ENCODE measurements at regions not wholly inside any gene's neighbourhood (a gene's known extent, or its start where the extent isn't known, plus 50 kb on each side); places are given as distances from the start of the nearest gene placed in this dataset.

DNA sequence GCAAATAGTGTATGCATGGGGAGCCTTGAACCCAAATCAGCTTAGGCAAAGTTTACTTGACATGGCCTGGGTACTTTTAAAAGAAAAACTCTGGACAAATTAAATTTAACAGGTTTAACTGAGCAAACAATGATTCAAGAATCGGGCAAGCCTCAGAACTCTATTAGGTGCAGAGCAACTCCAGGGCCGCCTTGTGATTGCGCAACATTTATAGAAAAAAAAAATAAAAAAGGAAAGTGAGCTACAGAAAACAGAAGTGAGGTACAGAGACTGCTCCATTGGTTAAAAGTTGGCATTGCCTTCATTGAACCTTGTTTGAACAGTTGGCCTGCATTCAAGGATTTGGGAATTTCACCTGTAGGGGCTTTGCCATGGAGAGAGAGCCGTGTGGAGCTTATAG, 421.0 kb upstream of the TSHZ3 start:
- no peak for DNase-seq (ENCODE audit: low read depth in 4 of 4, low spot score in 1 of 4)

DNA sequence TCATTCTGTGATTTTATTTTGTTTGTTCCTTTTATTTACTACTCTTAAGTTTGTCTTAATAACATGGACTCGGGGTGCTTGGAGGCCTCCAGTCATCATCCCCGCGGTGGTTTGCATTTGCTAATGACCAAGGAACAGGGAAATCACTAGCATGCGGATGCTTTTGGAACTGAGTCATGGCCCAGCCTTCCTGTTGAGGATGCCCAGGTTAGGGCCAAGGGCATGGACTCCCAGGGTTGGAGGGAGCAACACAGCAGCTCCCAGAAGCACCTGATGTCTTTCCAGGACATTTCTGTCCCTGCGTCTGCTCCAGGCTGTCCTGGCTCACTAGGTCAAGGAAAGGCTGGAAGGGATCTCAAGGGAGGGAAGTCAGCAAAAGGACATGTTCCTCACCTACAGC, 423.7 kb upstream of the TSHZ3 start:
- no peak for DNase-seq (ENCODE audit: low read depth in 4 of 4, low spot score in 1 of 4)

DNA sequence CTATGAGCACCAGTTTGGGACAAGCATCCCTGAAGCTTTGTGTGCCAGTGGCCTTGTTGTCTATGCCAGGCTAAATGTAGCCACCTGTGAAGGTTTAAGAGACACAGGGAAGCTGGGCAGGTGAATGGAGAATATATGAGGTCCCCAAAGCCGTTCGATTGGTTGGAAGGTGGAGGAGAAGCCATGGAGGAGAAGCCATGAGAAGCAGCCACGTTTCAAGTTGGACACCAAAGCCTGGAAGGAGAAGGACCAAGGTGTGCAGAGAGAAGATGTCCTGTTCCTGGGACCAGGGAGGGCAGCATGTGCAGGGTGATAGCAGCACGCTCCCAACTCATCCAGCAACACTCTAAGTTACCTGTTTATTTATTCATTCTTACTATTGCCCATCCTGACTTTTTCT, 432.3 kb upstream of the TSHZ3 start:
- DNase-seq (ENCODE audit: low read depth in 4 of 4, low spot score in 1 of 4), result no peak

DNA sequence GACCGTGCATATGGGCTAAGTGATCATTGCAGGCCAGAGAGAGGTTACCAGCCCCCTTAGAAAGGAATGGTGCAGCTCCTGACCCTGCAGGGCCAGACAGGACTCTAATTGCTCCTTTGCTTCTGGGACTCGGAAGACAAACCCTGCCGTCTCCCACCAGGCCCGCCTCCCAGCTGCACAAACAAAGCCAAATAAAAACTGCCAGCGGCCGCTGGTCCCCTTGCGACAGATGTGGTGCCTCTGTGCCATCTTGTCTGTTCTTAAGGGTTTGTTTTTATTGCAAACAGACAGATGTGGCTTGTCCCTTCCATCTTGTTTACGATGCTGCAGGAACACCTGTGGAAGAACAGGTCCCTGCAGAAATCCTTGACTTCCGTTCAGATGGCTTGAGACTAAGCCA, 434.4 kb upstream of the TSHZ3 start:
- no peak for DNase-seq (ENCODE audit: low read depth in 4 of 4, low spot score in 1 of 4)

DNA sequence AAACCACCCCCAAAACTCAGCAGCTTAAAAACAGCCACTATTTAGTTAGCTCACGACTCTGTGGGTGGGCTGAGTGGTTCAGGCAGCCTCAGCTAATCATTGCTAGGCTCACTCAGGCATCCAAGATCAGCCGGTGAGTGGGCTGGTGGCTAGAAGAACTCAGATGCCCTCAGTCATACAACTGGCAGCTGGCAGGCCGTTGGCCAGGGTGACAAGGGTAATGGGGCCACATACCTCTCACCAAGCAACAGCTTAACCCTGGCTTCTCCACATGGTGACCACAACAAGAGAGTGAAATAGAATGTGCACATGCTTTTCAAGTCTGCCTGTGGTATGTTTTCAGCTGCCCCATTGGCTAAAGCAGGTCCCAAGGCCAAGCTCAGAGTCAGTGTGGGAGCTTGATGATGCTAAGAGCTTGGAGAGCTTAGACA, 435.4 kb upstream of the TSHZ3 start:
- DNase-seq (ENCODE audit: low read depth in 4 of 4, low spot score in 1 of 4), result no peak

DNA sequence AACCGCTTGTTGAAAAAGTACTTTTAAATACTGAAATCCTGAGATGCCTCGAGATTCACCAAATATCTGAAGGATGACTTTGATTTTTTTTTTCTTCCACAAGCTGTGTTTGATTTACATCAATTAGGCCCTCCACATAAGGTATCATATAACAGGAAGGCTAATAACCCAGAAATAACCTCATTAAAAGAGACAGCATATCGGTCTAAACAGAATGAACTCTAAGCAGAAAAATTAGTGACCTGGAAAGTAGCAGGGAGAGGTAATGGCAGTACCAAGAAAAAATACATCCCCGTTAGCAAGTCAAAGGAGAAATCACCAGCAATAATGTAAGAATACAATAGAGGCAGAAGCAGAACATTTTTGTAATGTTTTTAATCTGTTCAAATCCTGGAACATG, 452.4 kb upstream of the TSHZ3 start:
- no peak for DNase-seq (ENCODE audit: low read depth in 4 of 4, low spot score in 1 of 4)

DNA sequence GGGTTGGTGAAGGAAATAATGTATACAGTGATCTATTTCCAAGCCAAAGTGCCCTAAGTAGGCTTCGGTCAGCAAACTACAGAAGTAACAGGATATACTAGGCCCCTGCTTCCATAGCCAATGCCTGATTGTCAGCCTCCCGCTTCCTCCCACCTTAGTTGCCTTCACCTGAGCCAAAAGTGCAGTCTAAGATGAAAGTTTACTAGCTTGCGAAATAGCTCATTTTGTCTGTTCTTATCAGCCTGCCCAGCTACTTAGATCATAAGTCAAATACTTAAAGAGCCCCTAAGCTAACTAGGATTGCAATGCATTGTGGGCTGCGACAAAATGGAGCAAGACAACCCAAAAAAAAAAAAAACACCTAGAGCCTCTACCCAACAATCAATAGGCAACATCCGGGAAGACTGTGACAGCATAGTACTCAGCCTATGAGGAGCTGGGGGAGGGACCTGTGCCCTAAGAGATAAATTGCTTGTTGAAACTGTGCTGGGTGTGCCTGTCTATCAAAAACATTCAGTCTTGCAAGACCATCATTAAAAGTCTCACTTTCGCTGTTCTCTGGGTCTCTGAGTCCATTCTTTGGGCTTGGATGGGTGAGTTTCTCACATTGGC, 454.7 kb upstream of the TSHZ3 start:
- no peak for DNase-seq (ENCODE audit: low read depth in 4 of 4, low spot score in 1 of 4)

DNA sequence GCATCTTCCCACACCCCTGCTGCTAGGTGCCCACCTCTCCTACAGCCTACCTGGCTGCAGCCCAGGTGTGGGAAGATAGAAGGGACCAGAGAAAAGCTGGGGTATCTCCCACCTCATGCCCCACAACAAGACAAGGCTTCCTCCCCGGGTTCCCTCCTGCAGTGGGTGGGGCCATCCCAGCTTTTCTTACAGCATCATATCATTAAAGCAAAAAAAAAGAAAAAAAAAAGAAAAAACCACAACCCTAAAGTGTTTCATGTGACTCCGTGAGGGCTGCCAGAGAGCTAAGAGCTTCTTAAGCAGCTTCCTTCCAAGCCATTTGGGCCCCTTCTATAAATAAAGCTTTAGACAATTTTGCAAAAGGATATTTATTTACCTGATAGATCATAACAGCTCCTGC, 455.4 kb upstream of the TSHZ3 start:
- no peak for DNase-seq (ENCODE audit: low read depth in 4 of 4, low spot score in 1 of 4)

DNA sequence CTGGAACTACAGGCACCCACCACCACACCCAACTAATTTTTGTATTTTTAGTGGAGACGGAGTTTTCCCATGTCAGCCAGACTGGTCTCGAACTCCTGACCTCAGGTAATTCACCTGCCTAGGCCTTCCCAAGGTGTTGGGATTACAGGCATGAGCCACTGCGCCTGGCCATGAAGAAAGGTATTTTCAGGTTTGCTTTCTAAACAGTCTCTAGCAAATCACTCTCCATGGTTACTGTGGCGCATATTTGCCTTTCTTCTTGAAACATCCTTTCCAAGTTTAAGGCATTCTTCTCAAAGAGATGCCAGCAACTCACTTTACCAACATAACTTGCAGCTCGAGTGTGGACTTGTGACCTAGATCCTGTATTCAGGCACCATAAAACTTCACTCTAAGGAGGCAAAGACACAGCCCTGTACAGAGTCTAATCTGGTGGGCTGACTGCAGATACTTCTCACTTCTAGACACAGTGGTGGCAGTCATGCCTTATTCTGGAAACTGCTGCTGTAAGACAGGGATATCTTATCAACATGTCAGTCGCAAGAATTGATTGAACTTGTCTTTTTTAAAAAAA, 461.4 kb upstream of the TSHZ3 start:
- DNase-seq (ENCODE audit: low read depth in 4 of 4, low spot score in 1 of 4), result no peak

DNA sequence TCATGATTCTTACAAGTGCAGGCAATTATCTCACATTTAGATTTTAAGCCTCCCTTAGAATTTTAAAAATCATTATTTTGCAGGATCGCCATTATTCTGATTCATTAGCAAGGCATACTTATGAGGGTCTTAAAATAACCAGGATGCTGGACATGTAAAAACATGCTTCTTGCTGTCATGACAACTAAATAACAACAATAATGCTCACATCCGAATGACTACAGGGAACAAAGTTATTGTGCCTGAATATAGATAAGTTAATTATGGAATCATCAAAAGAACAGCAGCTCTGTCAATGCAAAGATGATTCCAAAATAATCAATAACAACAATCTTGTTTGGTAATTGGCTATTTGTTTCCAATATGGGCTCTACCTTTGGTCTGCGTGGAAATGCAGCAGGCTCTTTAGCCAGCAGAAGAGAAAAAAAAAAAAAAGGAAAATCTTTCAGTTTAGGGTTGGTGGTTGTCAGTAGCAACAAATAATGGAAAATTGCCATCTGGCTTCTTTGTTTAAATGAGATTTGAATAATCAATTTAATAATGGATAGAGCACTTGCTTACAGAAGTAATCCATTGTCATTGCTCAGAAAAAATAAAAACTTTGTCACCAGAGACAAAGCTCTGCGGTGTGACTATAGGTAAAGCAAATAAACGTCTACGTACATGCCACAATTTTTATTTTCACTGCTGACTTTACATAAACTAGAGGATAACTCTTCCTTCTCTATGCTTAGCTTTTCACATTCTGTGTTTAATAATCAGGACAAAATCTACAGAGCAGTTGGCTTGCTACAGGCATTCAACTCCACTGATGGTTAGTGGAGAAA, 468.9 kb upstream of the TSHZ3 start:
- DNase-seq (ENCODE audit: low read depth in 4 of 4, low spot score in 1 of 4), result no peak

DNA sequence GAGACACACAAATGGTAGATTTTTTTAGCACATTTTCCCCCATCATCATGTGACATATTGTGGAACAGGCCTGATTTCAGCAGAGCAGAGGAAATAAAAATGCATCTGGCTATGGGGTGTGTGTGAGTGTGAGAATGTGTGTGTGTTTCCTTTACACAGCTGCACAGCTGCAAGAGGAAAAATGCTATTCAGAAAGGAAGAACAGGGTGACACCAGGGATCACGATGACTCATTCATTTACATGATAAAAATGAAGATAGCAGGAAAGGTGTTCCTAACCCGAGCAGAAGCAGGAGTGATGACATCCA, 469.5 kb upstream of the TSHZ3 start:
- no peak for DNase-seq (ENCODE audit: low read depth in 4 of 4, low spot score in 1 of 4)

DNA sequence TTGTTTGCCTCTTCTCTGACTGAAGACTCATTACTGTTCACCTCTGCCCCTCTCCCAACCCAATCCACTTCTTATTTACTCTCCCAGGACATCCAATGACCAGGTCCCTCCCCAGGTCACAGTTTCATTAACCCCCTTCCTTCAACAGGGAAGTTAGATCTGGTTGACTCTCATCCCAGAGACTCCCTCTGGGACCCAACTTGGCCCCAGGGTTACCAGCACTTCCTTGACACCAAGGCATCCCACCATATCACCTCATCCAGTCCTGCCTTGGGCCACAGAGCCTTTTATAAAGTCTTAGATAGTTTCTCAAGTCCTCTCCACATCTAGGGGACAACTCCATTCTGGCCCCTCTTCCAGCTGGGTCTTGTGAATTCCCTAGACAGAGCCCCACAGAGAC, 470.6 kb upstream of the TSHZ3 start:
- DNase-seq (ENCODE audit: low read depth in 4 of 4, low spot score in 1 of 4), result no peak

DNA sequence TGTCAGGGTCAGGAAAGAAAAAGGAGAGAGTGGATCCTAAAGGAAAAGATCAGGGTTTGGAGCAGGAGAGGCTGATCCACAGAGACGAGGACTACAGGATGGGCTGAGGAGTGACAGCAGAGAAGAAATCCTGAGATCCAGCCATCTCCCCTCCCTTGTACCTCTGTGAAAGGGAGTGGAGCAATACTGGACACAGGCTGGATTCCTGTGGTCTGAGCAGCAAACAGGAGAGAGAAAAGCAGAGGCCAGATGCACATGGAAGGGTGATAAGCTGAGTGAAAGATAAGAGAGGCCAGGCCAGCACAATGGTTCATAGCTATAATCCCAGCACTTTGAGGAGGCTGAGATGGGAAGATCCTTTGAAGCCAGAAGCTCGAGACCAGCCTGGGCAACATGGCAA, 472.1 kb upstream of the TSHZ3 start:
- DNase-seq (ENCODE audit: low read depth in 4 of 4, low spot score in 1 of 4), result no peak

DNA sequence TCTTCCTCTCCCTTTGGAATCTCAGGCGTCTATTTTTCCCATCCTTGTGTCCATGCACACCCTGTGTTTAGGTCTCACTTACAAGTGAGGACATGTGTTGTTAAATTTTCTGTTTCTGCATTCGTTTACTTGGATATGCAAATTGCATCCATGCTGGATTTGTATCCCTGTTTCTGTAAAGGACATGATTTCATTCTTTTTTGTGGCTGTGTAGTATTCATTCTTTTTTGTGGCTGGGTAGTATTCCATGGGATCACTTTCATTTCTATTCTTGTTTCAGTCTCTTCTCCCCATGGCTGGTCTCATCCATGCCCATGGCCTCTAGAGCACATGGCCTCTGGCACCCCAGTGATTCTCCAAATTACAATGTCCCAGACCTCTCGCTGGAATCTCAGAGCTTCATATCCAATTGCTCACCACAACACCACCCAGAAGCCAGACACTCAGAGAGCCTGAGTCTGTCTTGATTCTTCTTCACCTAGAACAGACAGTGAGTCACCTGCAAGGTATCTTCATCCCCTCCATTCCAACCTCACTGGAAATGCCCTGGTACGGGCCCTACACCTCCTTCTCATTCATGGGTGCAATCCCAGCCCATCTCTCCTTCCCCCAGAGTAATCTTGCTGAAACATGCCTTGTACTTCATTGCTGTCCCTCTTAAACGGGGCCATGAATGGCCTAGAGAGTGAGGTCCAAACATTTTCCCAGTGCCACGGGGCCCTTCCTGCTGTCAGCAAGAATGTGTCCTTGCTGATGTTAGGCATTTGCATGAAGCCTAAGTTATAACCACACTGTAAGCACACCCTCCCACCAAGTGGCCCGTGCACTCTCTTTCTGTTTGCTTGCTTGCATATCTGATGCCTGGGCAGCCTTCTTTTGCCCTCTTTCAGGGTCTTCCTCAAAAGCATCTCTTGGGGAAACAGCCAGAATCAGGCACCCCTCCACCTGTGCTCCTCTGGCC, 476.2 kb upstream of the TSHZ3 start:
- no peak for DNase-seq (ENCODE audit: low read depth in 4 of 4, low spot score in 1 of 4)

DNA sequence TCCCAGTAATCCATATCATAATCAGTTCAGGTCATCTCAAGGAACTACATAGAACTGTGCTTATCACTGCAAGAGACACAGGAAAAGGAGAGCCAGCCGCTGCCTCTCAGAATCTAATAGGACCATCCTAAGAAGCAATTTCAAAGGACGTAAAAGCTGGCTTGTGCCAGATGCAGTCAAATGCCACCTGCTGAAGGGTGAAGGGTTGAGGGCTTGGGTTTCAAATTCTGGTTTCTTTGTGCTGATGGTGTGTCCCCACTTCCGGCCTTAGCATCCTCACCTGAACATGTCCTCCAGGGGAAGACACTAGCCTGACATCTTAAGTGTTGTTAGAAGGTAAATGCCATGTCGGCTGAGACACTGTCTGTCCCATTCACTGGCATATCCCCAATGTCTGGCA, 477.1 kb upstream of the TSHZ3 start:
- no peak for DNase-seq (ENCODE audit: low read depth in 4 of 4, low spot score in 1 of 4)

DNA sequence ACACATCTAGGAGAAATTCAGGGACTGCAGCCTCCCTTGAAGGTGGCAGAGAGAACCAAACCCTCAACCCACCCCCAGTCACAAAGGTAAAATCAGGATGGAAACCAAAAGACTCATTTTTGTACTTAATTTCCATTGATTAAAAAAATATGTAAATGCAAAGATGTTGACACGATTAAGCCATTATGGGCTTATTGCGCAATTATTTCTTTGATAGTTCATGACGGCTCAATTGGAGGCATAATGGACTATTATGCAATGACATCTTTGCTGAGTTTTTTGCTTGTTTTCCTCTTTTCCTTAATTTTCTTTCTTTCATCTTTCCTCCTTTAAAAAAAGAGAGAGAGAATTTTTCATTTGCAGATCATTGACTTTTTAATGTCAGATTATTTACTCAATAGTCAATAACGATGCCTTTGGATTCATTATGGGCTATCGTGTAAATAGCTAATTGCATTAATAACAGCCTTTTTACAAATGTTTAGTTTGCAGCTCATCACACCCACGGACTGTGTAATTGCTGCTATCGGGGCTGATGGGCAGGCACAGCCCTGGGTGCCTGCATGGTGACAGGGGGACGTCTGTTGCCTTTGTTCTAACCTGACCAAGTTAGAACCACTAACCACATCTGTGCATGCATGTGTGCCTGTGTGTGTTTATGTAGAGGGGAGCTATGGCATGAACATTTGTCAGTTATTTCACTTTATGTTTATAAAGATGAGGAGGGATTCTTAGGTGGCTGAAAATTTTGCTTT, 482.4 kb upstream of the TSHZ3 start:
- no peak for DNase-seq (ENCODE audit: low read depth in 4 of 4, low spot score in 1 of 4)

DNA sequence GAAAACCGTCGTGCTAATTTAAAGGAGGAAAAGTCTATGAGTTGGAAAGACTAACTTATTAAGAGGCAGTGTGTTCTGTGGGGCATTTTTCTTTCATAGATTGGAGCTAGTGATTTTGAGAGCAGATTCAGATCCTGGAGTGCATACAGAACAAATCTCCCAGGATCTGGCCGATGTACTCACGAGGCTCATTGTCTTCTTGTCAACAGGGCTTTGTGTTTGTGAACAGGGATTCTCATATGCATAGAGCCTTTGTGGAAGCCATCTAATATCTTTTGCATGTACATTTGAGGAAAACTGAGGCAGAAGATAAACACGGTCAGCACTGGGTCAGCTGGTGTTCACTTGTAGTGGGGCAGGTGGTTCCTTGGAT, 482.9 kb upstream of the TSHZ3 start:
- no peak for DNase-seq (ENCODE audit: low read depth in 4 of 4, low spot score in 1 of 4)

DNA sequence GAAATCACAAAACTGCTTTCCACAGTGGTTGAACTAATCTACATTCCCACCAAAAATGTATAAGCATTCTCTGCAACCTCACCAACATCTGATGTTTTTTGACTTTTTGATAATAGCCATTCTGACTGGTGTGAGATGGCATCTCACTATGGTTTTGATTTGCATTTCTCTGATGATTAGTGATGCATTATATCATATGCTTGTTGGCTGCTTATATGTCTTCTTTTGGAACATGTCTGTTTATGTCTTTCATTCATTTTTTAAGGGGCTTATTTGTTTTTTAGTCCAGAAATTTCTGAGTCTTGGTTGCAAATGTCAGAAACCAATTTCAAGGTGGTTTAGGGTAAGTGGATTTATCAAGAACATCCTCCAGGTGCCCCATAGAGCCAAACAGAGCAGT, 484.8 kb upstream of the TSHZ3 start:
- no peak for DNase-seq (ENCODE audit: low read depth in 4 of 4, low spot score in 1 of 4)

DNA sequence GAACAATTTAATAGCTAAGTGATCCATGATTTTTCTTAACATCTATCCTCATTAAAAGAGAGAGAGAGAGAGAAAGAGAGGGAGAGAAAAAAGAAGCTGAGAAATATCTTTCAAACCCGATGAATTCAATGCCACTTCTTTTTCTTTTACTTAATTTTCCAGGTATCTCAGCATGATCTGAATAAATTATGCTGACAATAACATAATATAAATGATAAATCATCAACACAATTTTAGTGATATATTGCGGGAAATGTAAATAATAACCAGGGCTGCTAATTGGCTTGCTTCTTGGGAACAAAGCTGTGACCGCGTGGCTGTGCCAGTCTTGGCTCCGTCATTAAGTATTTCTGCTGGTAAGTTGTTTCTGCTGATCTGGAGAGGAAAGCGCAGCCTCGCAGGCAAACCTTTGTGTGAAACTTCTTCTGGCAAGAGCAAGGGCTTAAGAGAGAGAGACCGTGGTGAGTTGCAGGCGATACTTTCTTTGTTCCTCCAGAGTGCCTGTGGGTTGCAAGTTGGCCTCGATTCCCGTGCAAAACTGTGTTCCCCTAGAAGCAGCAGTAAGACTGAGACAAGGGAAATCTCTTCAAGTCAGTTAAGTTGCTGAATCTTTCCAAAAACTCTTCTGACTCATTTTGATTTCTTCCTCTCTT, 489.1 kb upstream of the TSHZ3 start:
- DNase-seq (ENCODE audit: low read depth in 4 of 4, low spot score in 1 of 4), result no peak

DNA sequence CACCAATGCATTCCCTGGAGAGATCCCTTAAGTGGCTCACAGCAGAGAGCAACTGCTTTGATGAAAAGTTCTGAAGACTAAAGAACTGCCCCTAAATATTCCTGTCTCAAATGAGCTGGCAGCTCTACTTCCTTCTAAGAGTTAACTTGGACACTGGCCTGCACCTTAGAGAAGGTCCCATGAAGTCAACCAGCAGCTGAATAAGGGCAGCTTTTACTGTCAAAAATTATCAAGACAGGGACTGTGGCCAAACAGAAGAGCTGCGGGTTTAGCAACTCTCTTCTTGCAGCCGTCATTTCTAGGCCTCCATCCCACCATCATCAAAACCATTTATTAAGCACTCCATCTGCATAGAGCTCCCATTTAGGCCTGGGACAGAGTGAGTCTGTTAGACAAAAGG, 491.1 kb upstream of the TSHZ3 start:
- no peak for DNase-seq (ENCODE audit: low read depth in 4 of 4, low spot score in 1 of 4)

DNA sequence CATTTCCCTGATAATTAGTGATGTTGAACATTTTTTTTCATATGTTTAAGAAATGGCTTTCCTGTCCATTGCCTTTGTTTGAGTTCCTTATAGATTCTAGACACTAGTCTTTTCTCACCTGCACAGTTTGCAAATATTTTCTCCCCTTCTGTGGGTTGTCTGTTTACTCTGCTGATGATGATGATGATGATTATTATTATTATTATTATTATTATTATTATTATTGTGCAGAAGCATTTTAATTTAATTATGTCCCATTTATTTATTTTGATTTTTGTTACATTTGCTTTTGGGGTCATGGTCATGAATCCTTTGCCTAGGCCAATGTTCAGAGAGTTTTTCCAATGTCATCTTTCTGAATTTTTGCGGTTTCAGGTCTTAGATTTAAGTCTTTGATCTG, 492.5 kb upstream of the TSHZ3 start:
- DNase-seq (ENCODE audit: low read depth in 4 of 4, low spot score in 1 of 4), result no peak

Measured in stimulated activated CD4-positive, alpha-beta T cell treated with anti-CD3 and anti-CD28 coated beads, Interleukin-1b, Interleukin-23, amount 100 ng/mL, for 24 hours (primary cell).